ENCODE measurements at regions not wholly inside any gene's neighbourhood (a gene's known extent, or its start where the extent isn't known, plus 50 kb on each side); places are given as distances from the start of the nearest gene placed in this dataset.
"Not testable (repeated sequence)": the region's sequence is repeated elsewhere in the genome, so short reads cannot be mapped to it uniquely, and the experiment has no call there.

DNA sequence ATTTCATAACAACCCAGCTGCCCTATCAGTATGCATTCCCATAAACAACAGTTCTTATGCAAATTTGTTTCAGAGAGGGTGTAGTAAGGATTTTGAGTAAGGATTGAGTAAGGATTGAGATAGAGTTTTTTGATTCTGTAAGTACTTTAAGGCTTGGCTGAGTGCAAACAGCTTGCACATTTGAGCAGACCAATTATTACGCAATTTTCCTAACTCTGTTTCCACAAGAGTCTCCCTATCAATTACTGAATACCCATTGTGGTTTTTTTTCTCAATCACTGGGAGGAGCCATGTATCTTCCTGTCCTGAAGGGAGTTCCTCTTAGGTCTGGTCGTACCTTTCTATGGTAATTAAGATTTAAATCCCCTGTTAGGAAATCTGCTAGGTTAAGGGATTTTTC is 105.0 kb upstream of the AADAT start:
- TF ChIP-seq, protein P1, sequence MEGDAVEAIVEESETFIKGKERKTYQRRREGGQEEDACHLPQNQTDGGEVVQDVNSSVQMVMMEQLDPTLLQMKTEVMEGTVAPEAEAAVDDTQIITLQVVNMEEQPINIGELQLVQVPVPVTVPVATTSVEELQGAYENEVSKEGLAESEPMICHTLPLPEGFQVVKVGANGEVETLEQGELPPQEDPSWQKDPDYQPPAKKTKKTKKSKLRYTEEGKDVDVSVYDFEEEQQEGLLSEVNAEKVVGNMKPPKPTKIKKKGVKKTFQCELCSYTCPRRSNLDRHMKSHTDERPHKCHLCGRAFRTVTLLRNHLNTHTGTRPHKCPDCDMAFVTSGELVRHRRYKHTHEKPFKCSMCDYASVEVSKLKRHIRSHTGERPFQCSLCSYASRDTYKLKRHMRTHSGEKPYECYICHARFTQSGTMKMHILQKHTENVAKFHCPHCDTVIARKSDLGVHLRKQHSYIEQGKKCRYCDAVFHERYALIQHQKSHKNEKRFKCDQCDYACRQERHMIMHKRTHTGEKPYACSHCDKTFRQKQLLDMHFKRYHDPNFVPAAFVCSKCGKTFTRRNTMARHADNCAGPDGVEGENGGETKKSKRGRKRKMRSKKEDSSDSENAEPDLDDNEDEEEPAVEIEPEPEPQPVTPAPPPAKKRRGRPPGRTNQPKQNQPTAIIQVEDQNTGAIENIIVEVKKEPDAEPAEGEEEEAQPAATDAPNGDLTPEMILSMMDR (IDR thresholded peaks at IDR 0.05) = not testable (repeated sequence)
- not testable (repeated sequence) for TF ChIP-seq EZH2 (IDR thresholded peaks at IDR 0.05; ENCODE audit: borderline replicate concordance, insufficient read depth, low read depth, low read length, poor library complexity, severe bottlenecking)
